GM18499 (cell line): ENCODE measurements at regions not wholly inside any gene's neighbourhood (a gene's known extent, or its start where the extent isn't known, plus 50 kb on each side); places are given as distances from the start of the nearest gene placed in this dataset.
"Not testable (repeated sequence)": the region's sequence is repeated elsewhere in the genome, so short reads cannot be mapped to it uniquely, and the experiment has no call there.

ENCODE experiments used
- ATAC-seq: cut with Tn5 transposase; IDR thresholded peaks from one replicate; pipeline ENCODE4 v1.9.1; 2021; ENCODE audit warnings: moderate number of reproducible peaks; ENCODE audit not compliant: insufficient read depth, unreplicated experiment

- no peak for ATAC-seq
Observed at GRCh38 chr2:64865073-64865830, 123.9 kb upstream of the SLC1A4 start.

GRCh38 chr2:64865831-64866345 is 123.3 kb upstream of the SLC1A4 start:
- no peak for ATAC-seq

GRCh38 chr2:64866797-64867196 is 122.4 kb upstream of the SLC1A4 start:
- no peak for ATAC-seq

- no peak for ATAC-seq
Observed at GRCh38 chr2:64867253-64867996, 121.8 kb upstream of the SLC1A4 start.

- ATAC-seq = no peak
Observed at GRCh38 chr2:64869126-64869525, 120.1 kb upstream of the SLC1A4 start.

GRCh38 chr2:64873472-64873924 is 115.7 kb upstream of the SLC1A4 start:
- no peak for ATAC-seq

- ATAC-seq = no peak
Observed at GRCh38 chr2:64874593-64874992, 114.6 kb upstream of the SLC1A4 start.

- no peak for ATAC-seq
Observed at GRCh38 chr2:64875368-64875767, 113.8 kb upstream of the SLC1A4 start.

- no peak for ATAC-seq
Observed at GRCh38 chr2:64876137-64876647, 113.0 kb upstream of the SLC1A4 start.

GRCh38 chr2:64879745-64880144 is 109.5 kb upstream of the SLC1A4 start:
- ATAC-seq = no peak

GRCh38 chr2:64880193-64880951 is 108.8 kb upstream of the SLC1A4 start:
- ATAC-seq = no peak

GRCh38 chr2:64881037-64881492 is 108.1 kb upstream of the SLC1A4 start:
- no peak for ATAC-seq

- ATAC-seq = no peak
Observed at GRCh38 chr2:64887565-64887964, 101.6 kb upstream of the SLC1A4 start.

- no peak for ATAC-seq
Observed at GRCh38 chr2:64888591-64889309, 100.4 kb upstream of the SLC1A4 start.

GRCh38 chr2:64889803-64890202 is 99.4 kb upstream of the SLC1A4 start:
- ATAC-seq = no peak

- ATAC-seq = not testable (repeated sequence)
Observed at GRCh38 chr2:64896572-64896971, 92.6 kb upstream of the SLC1A4 start.

- ATAC-seq = no peak
Observed at GRCh38 chr2:64899081-64899865, 89.9 kb upstream of the SLC1A4 start.

- ATAC-seq = not testable (repeated sequence)
Observed at GRCh38 chr2:64899876-64900275, 89.3 kb upstream of the SLC1A4 start.
